Calu3 (cell line): ENCODE measurements at regions not wholly inside any gene's neighbourhood (a gene's known extent, or its start where the extent isn't known, plus 50 kb on each side); places are given as distances from the start of the nearest gene placed in this dataset.

Experiments used
- BruUV-seq: library from RNA; stranded (reverse); fragments of 400-500 nt; replicated peaks from 2 replicates; lab custom pipeline; 2021; lab: Mats Ljungman, UMichigan
- CTCF ChIA-PET: fragments of 300-600 bp; sonication (Branson Sonifier 250); formaldehyde crosslinking; loops from one replicate; lab custom pipeline; 2022; ENCODE audit warnings: antibody characterized with exemption; lab: Charles Lee
- DNase-seq: peaks from one replicate; pipeline ENCODE4 v3.0.0; 2022
- H3K27ac Mint-ChIP-seq: one replicate; pipeline ENCODE4 v1.8.0; 2022; ENCODE audit warnings: mixed read lengths; ENCODE audit not compliant: unreplicated experiment
- H3K27me3 Mint-ChIP-seq: one replicate; pipeline ENCODE4 v1.8.0; 2022; ENCODE audit warnings: mixed read lengths; ENCODE audit not compliant: unreplicated experiment
- H3K36me3 Mint-ChIP-seq: one replicate; pipeline ENCODE4 v1.8.0; 2022; ENCODE audit warnings: mild to moderate bottlenecking, moderate library complexity, mixed read lengths; ENCODE audit not compliant: insufficient read depth, unreplicated experiment
- H3K4me1 Mint-ChIP-seq: one replicate; pipeline ENCODE4 v1.8.0; 2022; ENCODE audit warnings: mild to moderate bottlenecking, low read depth, mixed read lengths; ENCODE audit not compliant: unreplicated experiment
- H3K4me3 Mint-ChIP-seq: one replicate; pipeline ENCODE4 v1.8.0; 2022; ENCODE audit warnings: mild to moderate bottlenecking, low read depth, moderate library complexity, mixed read lengths; ENCODE audit not compliant: unreplicated experiment
- H3K9me3 Mint-ChIP-seq: one replicate; pipeline ENCODE4 v1.8.0; 2022; ENCODE audit warnings: low read depth, mixed read lengths; ENCODE audit not compliant: unreplicated experiment
- intact Hi-C: fragments of 100-400 bp; cut with micrococcal nuclease; formaldehyde crosslinking; loops from one replicate; pipeline ENCODE4 v1.10.0; 2022; ENCODE audit not compliant: unreplicated experiment
- TF ChIP-seq, protein P1 (sequence below): fragments of 200-600 bp; IDR thresholded peaks from one replicate; pipeline ENCODE4 v1.8.0; 2022; ENCODE audit warnings: antibody characterized with exemption; ENCODE audit not compliant: unreplicated experiment

- Mint-ChIP-seq H3K9me3 (no peaks in the 10 kb centered on the region), H3K36me3 (no peaks in the 10 kb centered on the region), H3K27me3 (no peaks in the 10 kb centered on the region), H3K27ac (no peak overlapping the region), H3K4me3 (no peak overlapping the region), H3K4me1 (peaks cover 15% of the 10 kb centered on the region)
- TF ChIP-seq, protein P1, sequence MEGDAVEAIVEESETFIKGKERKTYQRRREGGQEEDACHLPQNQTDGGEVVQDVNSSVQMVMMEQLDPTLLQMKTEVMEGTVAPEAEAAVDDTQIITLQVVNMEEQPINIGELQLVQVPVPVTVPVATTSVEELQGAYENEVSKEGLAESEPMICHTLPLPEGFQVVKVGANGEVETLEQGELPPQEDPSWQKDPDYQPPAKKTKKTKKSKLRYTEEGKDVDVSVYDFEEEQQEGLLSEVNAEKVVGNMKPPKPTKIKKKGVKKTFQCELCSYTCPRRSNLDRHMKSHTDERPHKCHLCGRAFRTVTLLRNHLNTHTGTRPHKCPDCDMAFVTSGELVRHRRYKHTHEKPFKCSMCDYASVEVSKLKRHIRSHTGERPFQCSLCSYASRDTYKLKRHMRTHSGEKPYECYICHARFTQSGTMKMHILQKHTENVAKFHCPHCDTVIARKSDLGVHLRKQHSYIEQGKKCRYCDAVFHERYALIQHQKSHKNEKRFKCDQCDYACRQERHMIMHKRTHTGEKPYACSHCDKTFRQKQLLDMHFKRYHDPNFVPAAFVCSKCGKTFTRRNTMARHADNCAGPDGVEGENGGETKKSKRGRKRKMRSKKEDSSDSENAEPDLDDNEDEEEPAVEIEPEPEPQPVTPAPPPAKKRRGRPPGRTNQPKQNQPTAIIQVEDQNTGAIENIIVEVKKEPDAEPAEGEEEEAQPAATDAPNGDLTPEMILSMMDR: no peak
- no TSS peak for BruUV-seq
- CTCF ChIA-PET: no interaction called here
- intact Hi-C loops: no loop called here
- DNase-seq: no peak
Observed at GRCh38 chr13:31894931-31895330, 136.6 kb upstream of the FRY start.

DNA sequence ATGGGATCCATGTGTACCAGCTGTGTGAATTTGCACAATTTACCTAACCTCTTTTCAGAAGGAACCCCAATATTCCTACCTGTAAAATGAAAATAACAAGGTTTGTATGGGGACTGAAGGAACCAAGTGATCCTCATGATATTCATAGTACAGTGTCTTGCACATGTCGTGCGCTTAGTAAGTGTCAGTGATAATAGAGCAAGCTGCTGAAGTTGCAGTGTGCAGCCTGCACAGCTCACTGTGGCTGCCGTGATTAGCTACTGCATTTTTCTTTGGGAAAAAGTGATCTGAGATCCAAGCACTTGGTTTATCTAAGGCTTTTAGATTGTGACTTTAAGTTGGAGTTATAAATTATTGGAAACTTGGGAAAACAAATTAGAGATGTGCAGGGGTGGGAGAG is 135.9 kb upstream of the FRY start:
- Mint-ChIP-seq H3K4me3 (no peak overlapping the region), H3K27ac (no peak overlapping the region), H3K27me3 (no peaks in the 10 kb centered on the region), H3K9me3 (no peaks in the 10 kb centered on the region), H3K4me1 (peaks cover 15% of the 10 kb centered on the region), H3K36me3 (no peaks in the 10 kb centered on the region)
- TF ChIP-seq, protein P1: no peak
- CTCF ChIA-PET: no interaction called here
- BruUV-seq: no TSS peak
- DNase-seq: no peak
- intact Hi-C loops: no loop called here

DNA sequence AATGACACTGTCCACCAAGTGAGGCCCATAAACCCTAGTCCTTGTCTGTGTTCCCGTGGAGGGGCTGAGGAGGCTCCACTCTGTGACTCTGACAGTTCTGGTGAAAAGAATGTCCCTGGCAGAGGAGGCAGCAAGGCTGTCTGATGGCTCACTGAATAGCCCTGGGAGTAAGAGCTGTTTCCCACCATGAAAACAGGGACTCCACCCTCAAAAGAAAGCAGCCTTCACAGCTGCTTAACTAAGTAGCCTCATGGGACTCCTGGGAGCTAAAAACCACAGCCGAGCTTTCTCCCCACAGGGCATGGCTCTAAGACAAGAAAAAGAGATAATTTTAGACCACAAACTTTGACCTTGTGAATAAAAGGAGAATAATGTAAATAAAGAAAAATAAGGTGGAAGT is 135.1 kb upstream of the FRY start:
- TF ChIP-seq, protein P1: no peak
- H3K4me3 Mint-ChIP-seq: no peak overlapping the region
- no TSS peak for BruUV-seq
- no peak overlapping the region for H3K27ac Mint-ChIP-seq
- no peaks in the 10 kb centered on the region for H3K36me3 Mint-ChIP-seq
- H3K27me3 Mint-ChIP-seq: no peaks in the 10 kb centered on the region
- peaks cover 9% of the 10 kb centered on the region for H3K4me1 Mint-ChIP-seq
- CTCF ChIA-PET: interaction anchor here (0.5 kb wide), 1 partner anchor 71 kb away, joined by 3 read pairs; no protein-coding TSS in a partner anchor
- no peaks in the 10 kb centered on the region for H3K9me3 Mint-ChIP-seq
- DNase-seq: no peak
- intact Hi-C loops: no loop called here

DNA sequence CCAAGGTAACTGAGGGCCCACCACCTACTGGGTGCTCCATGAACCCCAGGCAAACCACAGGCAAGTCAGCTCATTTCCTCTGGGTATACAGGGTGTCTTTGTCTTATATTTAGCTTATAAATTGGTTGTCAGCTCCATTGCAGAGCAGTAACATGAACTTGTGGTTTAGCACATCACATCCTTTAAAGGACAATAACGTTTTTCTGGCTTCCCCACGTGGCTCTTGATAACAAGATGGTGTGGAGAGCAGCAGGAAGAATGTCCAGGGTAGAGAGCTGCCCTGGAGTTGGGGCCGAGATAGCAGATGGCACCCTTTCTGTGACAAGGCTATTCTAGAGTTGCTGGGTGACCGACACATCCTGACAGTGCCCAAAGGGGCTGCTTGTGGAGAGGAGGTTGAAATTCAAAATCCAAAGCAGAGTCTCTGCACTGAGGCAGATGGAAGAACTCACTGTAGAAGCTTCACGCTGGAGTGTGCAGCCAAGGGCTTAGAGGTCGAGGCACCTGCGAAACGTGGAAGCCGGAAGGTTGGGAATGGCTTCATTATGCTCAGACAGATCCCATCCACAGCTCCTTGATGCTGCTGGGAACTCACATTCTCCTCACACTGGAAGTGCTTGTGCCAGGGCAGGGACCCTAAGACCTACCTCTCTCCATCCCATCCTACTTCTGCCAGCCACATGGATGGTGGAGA is 133.0 kb upstream of the FRY start:
- no TSS peak for BruUV-seq
- Mint-ChIP-seq H3K36me3 (no peaks in the 10 kb centered on the region), H3K4me3 (no peak overlapping the region), H3K4me1 (no peaks in the 10 kb centered on the region), H3K27ac (no peak overlapping the region), H3K27me3 (no peaks in the 10 kb centered on the region), H3K9me3 (no peaks in the 10 kb centered on the region)
- intact Hi-C loops: no loop called here
- TF ChIP-seq, protein P1: no peak
- no peak for DNase-seq
- CTCF ChIA-PET: no interaction called here
